ENCODE measurements at regions not wholly inside any gene's neighbourhood (a gene's known extent, or its start where the extent isn't known, plus 50 kb on each side); places are given as distances from the start of the nearest gene placed in this dataset.
"Not testable (repeated sequence)": the region's sequence is repeated elsewhere in the genome, so short reads cannot be mapped to it uniquely, and the experiment has no call there.

DNA sequence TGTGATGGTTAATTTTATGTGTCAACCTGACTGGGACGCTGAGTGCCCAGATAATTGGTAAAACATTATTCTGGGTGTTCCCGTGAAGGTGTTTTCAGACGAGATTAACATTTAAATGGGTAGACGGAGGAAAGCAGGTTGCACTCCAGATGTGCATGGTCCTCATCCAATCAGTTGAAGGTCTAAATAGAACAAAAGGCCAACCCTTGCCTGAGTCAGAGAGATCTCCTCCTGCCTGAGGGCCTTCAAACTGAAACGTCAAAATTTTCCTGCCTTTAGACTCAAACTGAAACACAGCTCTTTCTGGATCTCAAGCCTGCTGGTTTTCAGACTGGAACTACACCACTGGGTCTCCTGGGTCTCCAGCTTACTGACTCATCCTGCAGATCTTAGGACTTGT lies 73.5 kb downstream of the NPIPA8 start:
- DNase-seq: not testable (repeated sequence)

DNA sequence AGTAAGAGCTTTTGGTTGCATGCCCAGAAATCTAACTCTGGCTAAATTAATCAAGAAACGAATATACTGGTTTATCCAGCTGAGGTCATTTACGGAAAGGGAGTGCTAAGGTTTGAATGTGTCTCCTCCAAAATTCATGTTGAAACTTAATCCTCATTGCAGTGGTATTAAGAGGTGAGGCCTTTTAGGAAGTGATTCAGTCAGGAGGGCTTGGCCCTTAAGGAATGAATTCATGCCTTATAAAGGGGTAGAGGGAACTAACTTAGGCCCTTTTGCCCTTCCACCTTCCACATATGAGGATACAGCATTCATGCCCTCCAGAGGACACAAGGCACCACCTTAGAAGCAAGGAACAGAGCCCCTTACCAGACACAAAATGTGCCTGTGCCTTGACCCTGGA lies 74.7 kb downstream of the NPIPA8 start:
- not testable (repeated sequence) for DNase-seq

DNA sequence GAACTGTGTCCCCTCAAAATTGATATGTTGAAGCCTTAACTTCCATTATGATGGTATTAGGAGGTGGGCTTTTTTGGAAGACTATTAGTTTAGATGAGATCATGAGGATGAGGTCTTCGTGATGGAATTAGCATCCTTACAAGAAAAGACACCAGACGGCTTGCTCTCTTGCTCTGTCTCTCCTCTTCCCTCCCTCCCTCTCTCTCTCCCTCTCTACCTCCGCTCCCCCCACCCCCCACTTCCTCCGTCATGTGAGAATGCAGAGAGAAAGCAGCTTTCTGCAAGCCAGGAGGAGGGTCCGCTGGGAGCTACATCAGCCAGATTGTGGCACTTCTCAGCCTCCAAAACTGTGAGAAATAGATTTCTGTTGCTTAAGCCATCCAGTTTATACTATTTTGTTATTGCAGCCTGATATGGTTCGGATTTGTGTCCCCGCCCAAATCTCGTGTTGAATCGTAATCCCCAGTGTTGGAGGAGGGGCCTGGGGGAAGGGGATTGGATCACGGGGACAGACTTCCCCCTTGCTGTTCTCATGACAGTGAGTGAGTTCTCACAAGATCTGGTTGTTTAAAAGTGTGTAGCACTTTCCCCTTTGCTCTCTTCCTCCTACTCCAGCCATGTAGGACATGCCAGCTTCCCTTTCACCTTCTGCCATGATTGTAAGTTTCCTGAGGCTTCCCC lies 76.9 kb downstream of the NPIPA8 start:
- DNase-seq: not testable (repeated sequence)

DNA sequence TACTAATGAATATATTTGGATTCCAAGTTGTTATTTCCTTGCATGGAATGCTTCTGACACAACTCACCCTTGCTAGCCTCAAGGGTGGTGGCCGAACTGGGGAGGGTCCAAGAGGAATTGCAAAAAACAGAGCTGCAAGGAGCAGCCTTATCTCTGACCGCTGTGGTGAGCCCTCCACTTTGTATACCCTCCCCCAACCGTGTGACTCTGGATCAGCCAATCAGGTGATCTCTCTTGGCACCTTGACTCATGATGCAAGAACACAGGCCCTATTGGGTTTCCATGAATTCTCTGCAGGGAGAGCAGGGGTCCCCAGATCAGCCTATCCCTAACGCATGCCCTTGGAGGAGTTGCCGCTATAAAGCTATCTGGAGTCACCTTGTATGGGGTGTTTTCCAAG lies 83.6 kb downstream of the NPIPA8 start:
- not testable (repeated sequence) for DNase-seq

DNA sequence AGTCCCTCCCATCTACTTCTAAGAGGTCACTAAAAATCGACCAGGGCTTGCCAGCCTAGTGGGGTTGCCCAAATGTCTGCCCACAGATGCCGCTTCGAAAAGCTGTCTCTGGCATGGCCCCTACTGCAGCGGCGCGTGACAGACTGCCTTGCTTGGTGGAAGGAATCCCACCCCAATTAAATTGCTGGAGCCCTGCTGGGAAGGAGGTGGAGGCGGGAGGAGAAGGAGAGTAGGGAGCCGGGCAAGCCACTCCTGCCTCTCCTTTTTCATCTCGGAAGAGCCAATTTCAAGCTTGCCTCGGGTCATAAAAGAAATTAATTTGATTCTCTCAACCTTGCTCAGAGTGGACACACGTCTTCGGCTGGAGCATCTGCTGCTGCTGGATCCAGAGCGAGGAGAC lies 106.0 kb downstream of the NPIPA8 start:
- not testable (repeated sequence) for DNase-seq

DNA sequence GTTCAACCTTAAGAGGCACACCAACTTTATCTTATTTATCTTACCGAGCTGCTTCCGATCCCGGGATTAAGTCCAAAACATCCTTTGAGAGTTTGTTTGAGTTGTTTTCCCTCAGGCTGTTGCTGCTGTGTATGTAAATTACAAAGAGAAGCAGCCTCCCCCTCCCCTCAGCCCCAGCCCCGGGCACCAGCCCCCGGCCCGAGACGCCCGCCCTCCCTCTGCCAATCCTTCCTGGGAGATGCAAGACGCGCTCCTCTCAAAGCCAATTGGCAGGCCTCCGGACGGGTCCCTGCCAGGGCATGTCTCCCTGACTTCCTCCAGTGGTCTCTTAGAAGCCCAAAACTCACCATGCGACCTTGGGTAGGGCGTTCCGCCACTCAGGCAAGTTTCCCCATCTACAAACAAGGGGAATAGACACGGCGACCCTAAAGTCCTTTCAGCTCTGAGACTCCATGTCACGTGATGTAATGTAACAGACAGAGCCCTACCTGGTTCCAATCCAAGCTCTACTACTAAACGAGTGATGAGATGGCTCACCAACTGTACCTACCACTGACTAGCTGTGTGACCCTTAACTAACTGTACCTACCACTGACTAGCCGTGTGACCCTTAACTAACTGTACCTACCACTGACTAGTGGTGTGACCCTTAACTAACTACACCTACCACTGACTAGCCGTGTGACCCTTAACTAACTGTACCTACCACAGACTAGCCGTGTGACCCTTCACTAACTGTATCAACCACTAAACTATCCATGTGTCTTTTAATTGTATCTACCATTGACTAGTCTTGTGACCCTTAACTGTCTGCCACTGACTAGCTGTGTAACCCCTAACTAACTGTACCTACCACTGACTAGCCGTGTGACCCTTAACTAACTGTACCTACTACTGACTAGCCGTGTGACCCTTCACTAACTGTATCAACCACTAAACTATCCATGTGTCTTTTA lies 114.2 kb downstream of the NPIPA8 start:
- DNase-seq: not testable (repeated sequence)

DNA sequence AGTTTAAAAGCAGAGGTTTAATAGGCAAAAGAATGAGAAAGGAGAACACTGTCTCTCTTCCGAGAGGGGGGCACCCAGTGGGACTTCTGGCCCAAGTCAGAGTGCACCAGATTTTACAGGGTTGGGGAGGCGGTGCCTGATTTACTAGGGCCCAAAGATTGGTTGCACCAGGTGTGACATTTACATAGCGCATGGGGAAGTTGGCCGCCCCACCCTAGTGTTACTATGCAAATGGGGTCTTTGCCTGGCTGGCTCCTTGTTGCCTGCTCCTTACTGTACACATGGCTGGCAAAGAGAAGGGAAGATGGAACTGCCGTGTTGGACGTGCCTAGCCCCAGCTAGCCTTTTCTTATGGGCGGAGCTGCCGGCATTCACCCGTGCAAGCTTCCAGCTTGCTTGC lies 118.8 kb downstream of the NPIPA8 start:
- not testable (repeated sequence) for DNase-seq

DNA sequence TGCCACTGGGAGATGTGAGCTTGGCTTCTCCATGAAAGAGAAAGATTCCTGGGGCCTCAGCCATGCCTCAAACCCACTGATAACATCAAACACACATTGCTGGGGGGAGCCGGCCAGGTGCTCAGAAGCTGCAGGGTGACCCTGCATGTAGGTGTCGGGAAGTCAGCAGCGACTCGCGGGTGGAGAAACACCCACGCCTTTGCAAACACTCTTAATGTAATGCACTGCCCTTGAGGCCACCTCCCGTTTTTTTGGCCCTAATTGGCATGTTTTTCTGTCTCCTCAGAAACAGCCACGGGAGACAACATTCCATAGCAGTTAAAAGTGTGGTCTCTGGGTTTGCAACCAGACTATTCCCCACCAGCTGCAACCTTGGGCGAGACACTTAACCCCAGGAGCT lies 119.7 kb downstream of the NPIPA8 start:
- DNase-seq: not testable (repeated sequence)

DNA sequence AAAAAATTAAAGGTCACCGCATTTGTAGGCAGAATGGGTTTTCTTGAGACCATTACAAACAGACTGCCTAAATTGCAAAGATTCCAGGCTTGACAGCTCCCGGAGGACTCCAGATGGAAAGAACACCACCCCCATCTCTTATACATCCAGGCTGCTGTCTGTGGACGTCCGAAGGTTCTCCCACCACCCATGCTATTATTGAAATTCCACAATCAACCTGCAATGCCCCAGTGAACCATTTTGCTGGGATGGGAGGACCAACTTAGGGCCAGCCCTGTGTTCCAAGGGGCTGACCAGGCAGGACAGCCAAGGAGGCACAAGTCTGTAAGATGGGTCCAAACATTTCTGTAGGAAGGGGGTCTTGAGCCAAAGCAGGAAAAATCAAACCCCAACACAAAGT lies 122.7 kb downstream of the NPIPA8 start:
- DNase-seq: not testable (repeated sequence)

DNA sequence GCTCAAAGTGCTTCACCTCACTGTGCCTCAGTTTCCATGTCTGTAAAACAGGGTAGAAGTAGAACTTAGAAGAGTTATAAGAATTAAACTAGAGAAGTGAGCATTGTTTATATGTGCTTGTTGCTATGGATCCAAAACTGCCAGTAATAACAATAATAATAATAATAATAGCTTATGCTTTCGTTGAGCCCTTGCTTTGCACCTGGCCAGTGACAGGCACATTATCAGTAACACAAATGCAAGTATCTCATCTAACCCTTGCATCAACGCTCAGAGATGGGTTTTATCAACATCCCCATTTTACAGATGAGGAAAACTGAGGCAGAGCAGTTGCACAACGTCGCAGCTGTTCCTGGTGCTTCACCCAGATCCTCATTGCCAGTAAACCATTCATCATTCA lies 125.0 kb downstream of the NPIPA8 start:
- not testable (repeated sequence) for DNase-seq

DNA sequence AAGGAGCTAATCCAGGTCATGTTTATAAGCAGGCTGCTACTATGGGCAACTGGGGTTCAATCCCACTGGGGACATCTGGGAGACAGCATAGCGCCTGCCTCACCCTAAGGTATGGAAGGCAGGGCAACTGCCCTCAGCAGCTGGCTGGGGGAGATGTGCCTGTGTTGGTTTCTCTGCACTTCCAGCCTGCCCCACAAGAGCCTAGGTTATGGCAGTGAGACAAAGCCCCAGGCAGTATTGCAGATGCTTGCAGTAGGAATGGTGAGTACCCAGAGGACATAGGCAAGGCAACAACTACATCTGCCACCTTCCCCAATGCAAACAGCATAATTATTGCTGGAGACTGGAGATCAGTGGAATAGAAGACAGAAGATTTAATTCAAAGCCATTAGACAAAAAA lies 131.8 kb downstream of the NPIPA8 start:
- DNase-seq: not testable (repeated sequence)

DNA sequence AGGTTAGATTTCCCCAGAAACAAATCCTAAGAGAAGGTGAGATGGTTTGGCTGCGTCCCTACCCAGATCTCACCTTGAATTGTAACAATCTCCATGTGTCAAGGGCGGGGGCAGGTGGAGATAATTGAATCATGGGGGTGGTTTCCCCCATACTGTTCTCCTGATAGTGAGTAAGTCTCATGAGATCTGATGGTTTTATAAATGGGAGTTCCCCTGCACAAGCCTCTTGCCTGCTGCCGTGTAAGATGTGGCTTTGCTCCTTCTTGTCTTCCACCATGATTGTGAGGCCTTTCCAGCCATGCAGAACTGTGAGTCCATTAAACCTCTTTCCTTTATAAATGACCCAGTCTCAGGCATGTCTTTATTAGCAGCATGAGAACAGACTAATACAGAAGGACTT lies 132.2 kb downstream of the NPIPA8 start:
- DNase-seq: not testable (repeated sequence)

DNA sequence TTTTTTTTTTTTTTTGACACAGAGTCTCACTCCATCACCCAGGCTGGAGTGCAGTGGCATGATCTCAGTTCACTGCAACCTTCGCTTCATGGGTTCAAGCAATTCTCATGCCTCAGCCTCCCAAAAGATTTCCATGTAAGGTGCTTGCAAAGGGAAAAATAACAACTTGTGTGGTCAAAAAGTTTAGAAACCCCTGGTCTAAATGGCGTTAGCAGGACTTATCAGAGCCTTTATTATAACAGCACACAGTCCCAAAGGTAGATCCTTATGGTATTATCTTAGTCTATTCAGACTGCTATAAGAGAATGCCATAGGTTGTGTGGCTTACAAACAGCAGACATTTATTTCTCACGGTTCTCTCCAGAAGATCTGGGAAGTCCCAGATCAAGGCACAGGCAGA lies 135.0 kb downstream of the NPIPA8 start:
- DNase-seq: not testable (repeated sequence)

DNA sequence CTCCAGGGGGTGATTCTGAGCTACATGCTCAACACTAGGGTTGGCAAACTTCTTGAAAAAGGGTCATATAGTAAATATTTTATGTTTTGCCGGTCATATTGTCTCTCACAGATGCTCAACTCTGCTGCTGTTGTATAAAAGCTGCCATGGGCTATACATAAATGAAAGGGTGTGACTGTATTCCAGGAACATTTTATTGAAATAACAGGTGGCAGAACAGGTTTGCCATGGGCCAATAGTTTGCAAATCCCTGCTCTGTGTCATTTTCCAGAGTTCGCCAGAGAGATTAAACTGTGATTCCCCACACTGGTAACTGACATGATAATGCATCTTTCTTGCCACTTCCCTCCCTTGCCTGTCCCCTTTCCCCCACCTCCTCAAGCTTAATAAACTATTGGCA lies 144.1 kb downstream of the NPIPA8 start:
- not testable (repeated sequence) for DNase-seq

DNA sequence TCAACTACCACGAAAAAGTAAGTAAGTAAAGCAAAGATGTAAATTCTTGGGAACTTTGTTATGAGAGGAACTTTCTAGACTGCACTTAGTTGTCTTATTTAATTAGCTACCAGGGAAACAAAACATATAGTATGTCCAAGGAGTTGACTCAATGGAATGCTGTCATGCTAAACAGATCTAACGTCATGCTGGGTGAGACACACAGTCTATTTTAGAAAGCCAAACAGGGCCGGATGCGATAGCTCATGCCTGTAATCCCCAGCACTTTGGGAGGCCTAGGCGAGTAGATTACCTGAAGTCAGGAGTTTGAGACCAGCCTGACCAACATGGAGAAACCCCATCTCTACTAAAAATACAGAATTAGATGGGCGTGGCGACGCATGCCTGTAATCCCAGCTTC lies 146.4 kb downstream of the NPIPA8 start:
- not testable (repeated sequence) for DNase-seq

DNA sequence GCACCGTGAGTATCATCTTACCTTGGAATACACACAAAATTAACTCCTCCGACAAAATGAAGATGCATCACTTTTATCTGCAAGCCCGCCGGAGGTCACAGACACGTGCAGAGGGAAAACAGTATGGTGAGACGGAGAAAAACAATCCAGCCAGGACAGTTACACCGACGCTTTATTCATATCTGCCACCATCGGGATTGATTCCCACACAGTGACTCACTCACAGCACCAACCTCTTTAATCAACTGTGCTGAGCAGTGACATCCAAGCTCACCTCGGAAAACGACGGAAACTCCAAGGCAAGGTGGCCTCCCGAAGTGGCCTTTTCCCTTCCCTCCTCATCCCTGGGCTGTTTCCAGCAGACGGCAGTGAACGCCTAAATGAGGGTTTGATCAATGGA lies 151.8 kb downstream of the NPIPA8 start:
- not testable (repeated sequence) for DNase-seq

DNA sequence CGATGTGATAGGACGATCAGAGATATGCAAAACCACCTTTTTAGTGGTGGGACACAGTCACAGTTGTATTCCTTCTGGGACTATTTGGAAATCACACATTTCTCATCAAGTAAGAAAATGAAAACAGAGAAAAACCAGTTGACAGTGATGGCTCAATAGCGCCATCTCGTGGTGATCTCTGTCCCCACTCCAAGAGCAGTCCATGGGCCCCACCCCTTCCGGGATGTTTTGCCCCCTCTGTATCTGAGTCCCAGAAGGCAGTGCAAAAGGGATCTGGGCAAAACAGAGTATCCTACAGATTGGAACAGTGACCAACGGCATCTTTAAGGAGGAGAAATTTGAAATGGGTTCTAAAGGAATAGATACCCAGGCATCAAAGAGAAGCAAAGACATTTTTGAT lies 155.5 kb downstream of the NPIPA8 start:
- not testable (repeated sequence) for DNase-seq

DNA sequence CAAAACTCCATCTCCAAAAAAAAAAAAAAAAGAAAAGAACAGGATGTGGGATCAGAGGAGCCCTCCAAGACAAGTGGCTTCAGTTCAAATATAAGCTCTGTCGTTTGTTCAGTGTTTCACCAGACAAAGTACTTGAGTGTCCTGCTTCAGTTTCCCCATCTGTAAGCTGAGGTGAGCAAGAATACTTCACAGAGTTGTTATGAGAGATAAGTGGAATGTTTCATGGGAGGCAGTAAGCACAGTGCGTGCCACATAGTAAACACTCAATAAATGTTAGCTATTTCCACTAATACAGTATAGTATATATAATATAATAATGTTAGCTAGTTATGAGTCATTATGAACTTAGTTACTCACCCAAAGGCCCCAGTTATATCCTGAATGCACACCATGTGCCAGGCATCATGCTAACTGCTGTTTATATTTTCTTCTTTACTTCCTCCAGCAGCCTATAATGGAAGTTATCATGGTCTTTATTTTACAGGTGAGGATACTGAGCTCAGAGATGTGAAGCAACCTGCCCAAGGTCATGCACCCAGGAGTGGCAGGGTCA lies 162.5 kb downstream of the NPIPA8 start:
- not testable (repeated sequence) for DNase-seq

DNA sequence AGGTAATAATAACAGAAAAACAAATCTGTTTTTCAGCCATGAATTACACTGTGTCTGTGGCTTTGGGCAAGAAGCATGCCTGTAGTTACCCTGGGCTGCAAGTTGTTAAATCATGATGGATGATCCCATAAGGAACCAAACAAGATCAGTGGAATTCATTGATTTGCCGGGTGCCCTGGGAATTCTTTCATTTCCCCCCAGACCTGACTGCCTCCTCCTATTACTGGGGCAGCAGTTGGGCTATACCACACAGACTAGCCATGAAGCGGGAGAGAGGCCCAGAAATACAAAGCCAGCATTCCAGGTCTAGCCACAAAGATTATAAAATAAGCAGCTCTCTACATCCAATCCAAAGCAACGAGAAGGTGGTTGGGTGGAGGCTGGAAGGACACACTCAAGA lies 174.2 kb downstream of the NPIPA8 start:
- not testable (repeated sequence) for DNase-seq

DNA sequence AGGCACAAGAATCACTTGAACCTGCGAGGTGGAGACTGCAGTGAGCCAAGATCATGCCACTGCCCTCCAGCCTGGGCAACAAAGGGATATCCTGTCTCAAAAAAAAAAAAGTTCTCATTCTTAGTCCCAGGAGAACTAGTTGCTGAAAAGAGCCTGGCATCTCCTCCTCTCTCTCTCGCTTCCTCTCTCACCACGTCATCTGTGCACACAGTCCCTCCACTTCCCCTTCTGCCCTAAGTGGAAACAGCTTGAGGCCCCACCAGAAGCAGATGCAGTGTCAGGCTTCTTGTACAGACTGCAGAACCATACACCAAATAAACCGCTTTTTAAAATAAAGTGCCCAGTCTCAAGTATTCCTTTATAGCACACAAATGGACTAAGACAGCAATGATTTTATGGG lies 175.3 kb downstream of the NPIPA8 start:
- not testable (repeated sequence) for DNase-seq

DNA sequence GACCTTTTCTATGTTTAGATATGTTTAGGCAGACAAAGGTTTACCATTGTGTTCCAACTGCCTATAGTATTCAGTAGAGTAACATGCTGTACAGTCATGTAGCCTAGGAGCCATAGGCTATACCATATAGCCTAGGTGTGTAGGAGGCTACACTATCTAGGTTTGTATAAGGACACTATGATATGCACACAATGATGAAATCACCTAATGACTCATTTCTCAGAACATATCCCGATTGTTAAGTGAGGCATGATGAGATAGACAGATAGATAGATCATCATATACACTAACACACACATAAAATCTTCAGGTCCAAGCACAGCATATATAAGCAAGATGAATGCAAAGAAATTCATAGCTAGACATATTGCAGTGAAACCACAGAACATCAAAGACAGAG lies 177.4 kb downstream of the NPIPA8 start:
- DNase-seq: not testable (repeated sequence)

DNA sequence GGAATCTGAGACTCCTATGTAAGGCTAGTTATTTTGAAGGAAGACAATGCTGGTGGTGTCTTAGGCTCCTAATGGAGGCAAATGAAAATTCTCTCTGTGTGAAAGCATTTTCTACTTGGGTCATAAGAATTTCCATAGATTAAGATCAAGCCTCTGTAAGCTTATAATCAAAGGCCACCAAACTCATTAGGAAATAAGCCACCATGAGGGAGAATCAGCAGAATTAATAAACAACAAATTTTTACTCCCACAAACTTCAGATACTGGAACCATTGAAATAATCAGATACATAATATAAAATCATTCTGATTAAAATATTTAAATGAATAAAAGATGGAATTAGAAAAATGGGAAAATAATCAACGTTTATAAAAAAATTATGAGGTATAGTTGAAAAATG lies 178.7 kb downstream of the NPIPA8 start:
- not testable (repeated sequence) for DNase-seq

DNA sequence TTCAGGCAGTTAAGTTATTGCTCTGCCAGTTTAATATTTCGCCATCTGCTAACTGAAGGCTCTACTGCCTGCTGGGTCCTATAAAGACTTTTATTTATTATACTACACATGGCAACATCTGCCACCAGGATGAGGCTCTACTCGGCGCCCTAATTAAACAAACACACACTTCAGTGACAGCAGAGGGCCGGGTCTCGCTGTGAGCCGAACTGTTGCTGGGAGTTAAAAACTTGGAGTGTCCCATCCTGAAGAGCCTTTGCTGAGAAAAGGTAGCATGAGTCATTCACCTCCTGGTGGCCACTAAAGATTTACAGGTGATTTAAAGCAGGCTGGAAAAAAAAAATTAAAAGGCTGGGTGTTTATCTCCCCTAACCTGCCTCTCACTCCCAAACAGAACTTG lies 183.7 kb downstream of the NPIPA8 start:
- DNase-seq: not testable (repeated sequence)

DNA sequence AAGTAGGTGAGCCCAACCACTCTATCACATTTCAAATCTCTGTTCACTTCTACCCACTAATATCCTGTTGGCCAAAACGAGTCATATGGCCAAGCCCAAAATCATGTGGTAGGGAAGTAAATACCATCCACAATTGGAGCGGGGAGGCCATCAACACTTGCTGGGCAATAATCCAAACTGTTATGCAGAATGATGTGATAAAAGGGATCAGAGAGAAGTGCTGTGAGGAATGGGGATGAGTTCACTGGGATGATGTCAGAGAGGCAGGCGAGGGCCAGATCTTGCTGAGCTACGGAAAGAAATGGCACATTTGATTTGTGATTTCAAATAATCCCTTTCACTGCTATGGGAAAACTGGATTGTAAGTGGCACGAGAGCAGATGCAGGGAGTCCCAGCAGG lies 188.4 kb downstream of the NPIPA8 start:
- not testable (repeated sequence) for DNase-seq
